Fibroblast of skin of back (primary cell): ENCODE measurements at regions not wholly inside any gene's neighbourhood (a gene's known extent, or its start where the extent isn't known, plus 50 kb on each side); places are given as distances from the start of the nearest gene placed in this dataset.
"Not testable (repeated sequence)": the region's sequence is repeated elsewhere in the genome, so short reads cannot be mapped to it uniquely, and the experiment has no call there.

ENCODE experiments used
- DNase-seq: peaks from one replicate; pipeline ENCODE4 v3.0.0-alpha.2; 2013

GRCh38 chr3:67167481-67167880, 169.4 kb downstream of the KBTBD8 start:
- DNase-seq, result no peak

- no peak for DNase-seq
Observed at GRCh38 chr3:67171841-67172240, 173.7 kb downstream of the KBTBD8 start.

DNA sequence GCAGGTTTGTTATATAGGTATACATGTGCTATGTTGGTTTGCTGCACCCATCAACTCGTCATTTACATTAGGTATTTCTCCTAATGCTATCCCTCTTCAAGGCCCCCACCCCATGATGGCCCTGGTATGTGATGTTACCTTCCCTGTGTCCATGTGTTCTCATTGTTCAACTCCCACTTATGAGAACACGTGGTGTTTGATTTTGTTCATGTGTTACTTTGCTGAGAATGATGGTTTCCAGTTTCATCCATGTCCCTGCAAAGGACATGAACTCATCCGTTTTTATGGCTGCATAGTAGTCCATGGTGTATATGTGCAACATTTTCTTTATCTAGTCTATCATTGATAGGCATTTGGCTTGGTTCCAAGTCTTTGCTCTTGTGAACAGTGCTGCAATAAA, 175.0 kb downstream of the KBTBD8 start:
- DNase-seq, result not testable (repeated sequence)

DNA sequence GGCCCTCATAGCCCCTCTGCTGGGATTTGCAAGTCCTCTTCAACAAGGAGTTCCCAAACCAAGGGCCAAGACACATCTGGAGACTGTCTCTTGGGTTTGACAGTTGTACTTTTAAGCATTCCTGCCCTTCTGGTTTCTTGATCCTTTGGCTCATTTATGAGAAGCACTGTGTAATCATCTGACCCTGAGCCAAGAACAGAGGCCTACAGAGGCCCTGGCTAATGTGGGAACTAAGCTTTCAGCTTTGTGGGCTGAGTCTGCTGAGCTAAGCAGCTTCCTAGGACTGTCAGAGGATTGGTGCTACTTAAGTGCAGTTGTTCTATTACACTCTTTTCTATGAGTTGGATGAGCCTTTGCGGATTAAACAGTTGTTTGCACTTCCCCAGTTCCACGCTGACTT, 178.3 kb downstream of the KBTBD8 start:
- DNase-seq, result no peak

GRCh38 chr3:67192466-67192865, 194.4 kb downstream of the KBTBD8 start:
- no peak for DNase-seq

DNA sequence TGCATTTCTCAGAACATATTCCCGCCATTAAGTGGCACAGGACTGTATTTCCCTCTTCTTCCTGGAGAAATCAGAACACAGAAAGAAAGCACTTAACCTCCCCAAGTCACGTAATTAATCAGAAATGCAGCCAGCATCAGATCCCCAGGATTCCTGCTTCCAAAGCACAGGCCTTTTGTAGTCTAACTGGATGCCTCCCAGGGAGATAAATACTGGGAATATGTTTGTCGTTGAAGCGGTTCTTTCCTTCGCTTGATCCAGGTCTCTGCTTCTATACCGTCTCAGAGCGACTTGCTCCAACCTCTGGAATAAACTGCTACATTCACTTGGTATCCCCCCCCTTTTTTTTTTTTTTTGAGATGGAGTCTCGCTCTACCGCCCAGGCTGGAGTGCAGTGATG, 198.6 kb downstream of the KBTBD8 start:
- no peak for DNase-seq

GRCh38 chr3:67198374-67198773, 200.3 kb downstream of the KBTBD8 start:
- DNase-seq, result no peak

DNA sequence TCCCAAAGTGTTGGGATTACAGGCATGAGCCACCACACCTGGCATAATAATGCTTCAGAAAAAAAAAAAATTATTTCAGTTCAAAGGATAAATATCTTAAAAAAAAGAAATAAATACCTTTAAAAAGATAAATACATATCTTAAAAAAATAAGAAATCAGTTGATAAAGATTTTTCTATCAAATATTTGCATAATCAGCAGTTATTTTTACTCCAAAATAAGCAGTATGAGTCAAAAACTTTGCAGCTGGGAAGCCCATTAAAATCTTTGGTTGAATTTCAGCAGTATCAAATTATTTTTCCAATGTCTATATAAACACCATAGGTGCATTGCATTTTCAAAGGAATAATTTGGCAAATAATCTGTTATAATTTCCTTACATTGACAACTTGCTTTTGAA, 202.5 kb downstream of the KBTBD8 start:
- no peak for DNase-seq

GRCh38 chr3:67201026-67201425, 202.9 kb downstream of the KBTBD8 start:
- DNase-seq, result no peak

DNA sequence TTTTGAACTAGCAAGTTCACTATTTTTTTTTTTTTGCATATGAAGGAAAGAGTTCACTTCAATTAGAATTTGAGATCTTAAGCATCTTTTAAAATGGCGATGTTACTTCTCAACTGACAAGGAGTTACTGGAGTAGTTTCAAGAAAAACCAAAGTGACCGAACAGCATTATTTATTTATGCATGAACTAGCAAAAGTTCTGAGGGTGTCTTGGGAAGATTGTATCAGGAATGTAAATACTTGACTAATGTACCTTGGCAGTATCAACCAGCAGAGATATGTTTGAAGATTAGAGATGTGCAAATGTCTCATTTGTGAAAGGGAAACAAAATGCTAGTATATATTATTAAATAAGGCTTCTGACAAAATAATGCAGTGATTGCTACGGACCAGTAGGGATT, 203.9 kb downstream of the KBTBD8 start:
- DNase-seq, result no peak

DNA sequence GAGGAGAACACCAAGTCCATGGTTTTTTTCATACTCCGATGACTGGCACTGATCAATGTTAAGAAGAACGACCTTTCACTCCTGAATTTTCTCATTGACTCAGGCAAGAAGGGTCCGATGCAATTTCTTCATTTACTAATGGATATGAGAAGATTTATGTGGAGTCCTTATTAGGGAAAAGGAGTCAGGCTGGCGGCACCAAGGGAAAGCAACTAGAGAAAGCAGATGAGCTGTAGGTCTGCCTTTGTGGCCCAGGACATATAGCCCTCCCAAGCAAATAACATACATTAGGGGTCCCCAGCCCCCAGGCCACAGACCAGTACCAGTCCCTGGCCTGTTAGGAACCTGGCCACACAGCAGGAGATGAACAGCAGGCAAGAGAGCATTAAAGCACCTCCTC, 206.8 kb downstream of the KBTBD8 start:
- DNase-seq, result no peak

DNA sequence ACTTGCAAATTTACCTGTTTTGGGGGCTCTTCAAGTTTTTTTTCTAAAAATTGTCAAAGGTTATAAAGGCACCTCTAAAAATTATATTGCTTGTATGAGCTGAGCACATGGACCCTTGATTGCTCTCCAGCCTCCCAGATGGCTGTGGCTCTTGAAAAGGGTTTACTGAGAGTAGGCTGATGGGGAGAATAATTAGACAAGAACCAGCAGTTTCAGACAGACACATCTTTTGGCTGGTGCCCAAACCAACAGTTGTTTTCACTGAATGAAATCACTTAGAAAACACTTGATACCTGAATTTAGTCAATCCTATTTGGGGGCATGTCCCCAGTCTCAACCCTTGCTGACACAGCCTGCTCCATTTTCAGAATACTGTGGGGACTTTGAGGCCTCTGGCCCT, 217.6 kb downstream of the KBTBD8 start:
- DNase-seq, result no peak

DNA sequence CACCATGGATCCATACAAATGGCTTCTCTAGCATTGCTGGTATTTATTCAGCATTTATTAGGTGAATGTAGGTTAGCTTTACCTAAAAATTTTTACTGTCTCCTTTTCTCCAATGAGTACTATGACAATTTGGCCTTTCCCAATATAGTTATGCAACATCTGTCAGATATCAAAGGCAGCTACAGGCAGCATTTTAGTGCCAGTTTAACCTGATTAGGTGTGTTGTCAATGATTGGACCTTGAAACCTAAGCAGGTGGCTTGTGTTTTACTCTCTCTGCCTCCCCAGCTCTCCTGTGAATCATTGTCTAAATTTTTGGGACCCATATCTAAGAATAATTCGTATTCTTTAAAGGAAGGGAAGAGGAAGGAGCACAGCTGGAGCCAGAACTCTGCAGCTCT, 228.9 kb downstream of the KBTBD8 start:
- DNase-seq, result no peak

- DNase-seq, result no peak
Observed at GRCh38 chr3:67228136-67228535, 230.0 kb downstream of the KBTBD8 start.

GRCh38 chr3:67232642-67233041, 234.5 kb downstream of the KBTBD8 start:
- no peak for DNase-seq

- DNase-seq, result no peak
Observed at GRCh38 chr3:67239353-67239752, 241.2 kb downstream of the KBTBD8 start.

DNA sequence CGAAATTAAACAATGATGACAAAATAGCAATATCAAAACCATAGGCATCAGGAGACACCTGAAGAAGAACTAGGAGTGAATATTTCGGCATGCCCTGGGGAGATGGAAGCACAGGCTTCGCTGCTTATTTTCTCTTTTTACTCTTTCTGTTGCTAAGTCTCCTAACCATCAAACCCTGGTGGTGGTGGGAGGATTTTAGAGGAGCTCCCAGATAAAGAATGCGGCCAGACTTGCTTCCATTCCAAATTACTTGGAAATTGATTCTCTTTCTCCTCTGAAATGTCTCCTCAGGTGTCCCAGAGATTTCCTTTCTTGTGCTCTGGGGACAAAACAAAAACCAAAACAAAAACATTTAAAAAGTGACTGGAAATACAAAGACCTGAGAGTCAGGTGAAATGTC, 243.0 kb downstream of the KBTBD8 start:
- DNase-seq, result no peak

GRCh38 chr3:67244130-67244529, 246.0 kb downstream of the KBTBD8 start:
- no peak for DNase-seq

GRCh38 chr3:67245545-67245944, 247.4 kb downstream of the KBTBD8 start:
- no peak for DNase-seq

DNA sequence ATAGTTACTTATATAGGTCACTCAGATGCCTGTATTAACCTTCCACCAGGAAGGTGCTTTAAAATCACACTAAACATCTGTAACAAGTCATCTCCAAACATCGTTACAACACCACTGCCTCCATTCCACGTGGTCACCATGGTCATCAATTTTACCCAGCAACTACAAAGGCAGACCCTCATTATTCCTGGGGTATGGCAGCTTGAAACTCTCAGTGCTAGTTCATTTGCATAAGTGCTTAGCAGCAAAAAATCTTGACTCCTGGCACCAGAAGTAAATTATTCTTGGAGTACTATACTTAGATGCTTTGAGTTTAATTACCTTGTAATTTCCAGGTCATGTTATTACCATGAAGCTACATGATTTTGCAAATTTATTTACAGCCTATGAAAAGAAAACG, 250.6 kb downstream of the KBTBD8 start:
- DNase-seq, result no peak

DNA sequence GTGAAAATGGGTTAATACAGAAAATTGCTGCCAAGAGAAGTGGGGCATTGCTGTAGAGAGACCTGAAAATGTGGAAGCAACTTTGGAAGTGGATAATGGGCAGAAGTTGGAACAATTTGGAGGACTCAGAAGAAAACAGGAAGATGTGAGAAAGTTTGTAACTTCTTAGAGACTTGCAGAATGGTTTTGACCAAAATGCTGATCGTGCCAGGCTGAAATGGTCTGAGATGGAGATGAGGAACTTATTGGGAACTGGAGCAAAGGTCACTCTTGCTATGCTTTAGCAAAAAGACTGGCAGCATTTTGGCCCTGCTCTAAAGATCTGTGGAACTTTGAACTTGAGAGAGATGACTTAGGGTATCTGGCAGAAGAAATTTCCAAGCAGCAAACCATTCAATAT, 254.8 kb downstream of the KBTBD8 start:
- not testable (repeated sequence) for DNase-seq

DNA sequence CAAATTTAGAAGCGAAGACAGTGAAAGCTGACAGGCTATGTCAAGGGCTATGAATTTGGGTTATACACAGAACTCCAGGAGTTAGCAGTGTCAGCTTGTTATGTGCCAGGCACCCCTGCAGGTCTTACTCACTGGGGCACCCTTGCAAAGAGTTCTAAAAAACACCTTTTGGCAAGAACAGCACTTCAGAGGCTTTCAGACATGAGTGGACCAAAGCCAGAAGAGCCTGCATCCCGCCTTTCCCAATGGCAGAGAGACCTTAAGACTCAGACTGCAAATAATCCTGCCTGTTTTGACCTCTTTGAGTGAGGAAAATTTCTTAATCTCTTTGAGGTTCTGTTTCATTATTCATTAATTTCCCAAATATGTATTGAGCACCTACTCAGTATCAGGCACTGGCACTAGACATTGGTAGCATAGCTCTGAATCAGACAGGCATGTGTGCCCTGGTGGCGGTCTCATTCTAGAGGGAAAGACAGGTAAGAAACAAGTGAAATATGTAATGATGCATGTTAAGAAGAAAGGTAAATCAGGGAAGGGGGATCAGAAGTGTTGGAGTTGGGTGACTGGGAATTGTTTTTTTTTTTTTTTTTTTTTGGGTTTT, 280.0 kb downstream of the KBTBD8 start:
- DNase-seq, result no peak

GRCh38 chr3:67286586-67286985, 288.5 kb downstream of the KBTBD8 start:
- no peak for DNase-seq

GRCh38 chr3:67288466-67289106, 290.5 kb downstream of the KBTBD8 start:
- DNase-seq, result no peak

DNA sequence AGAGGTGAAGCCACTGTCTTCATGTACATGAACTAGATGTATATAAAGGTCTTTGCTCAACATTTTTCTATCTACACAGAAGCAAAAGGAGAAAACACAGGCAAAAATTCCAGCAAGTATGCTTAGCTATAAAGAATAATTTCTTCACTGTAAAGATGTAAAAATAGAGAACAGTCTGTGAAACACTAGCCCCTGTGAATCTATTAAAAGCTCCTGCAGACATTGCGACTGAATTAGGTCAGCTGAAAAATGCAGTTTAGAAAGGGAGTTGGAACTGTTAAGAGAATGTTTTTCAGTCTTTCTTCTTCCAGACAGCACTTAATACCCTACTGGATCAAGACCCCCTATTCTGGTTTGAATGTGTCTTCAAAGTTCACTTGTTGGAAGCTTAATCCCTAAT, 291.5 kb downstream of the KBTBD8 start:
- DNase-seq, result no peak
